ENCODE measurements at regions not wholly inside any gene's neighbourhood (a gene's known extent, or its start where the extent isn't known, plus 50 kb on each side); places are given as distances from the start of the nearest gene placed in this dataset.
A peak's percentile ranks its signal among the peaks of the same experiment; 100 is the strongest.
"Not testable (repeated sequence)": the region's sequence is repeated elsewhere in the genome, so short reads cannot be mapped to it uniquely, and the experiment has no call there.

GRCh38 chr5:108561416-108562204 lies 179.7 kb upstream of the FBXL17 start:
- H3K4me1 ChIP-seq (ENCODE audit: control insufficient read depth in 2 of 3, insufficient read depth in 2 of 3, low read depth in 1 of 3, low read length in 3 of 3): no peaks in the 10 kb centered on the region
- no peaks in the 10 kb centered on the region for H3K27me3 ChIP-seq (ENCODE audit: control insufficient read depth, insufficient read depth, low read length)
- no peak for FAIRE-seq
- intact Hi-C loops (cut with DNase I): no loop called here
- no peak for DNase-seq
- TF ChIP-seq CTCF (IDR thresholded peaks at IDR 0.05; ENCODE audit: borderline replicate concordance, extremely low read depth, insufficient read depth): no peak
- H3K4me3 ChIP-seq (ENCODE audit: low read length in 3 of 3): no peak overlapping the region
- H3K9ac ChIP-seq (ENCODE audit: low read length in 3 of 3): no peak overlapping the region
- H3K9me3 ChIP-seq (ENCODE audit: control insufficient read depth in 2 of 3, insufficient read depth in 1 of 3, low read length in 3 of 3): no peaks in the 10 kb centered on the region
- H3K36me3 ChIP-seq (ENCODE audit: control insufficient read depth in 2 of 3, insufficient read depth in 3 of 3, low read length in 3 of 3): no peaks in the 10 kb centered on the region
- H3K27ac ChIP-seq (ENCODE audit: low read depth in 2 of 2, low read length in 2 of 2): no peak overlapping the region

- Histone ChIP-seq H3K4me1 (ENCODE audit: control insufficient read depth in 2 of 3, insufficient read depth in 2 of 3, low read depth in 1 of 3, low read length in 3 of 3) (no peaks in the 10 kb centered on the region), H3K4me3 (ENCODE audit: low read length in 3 of 3) (no peak overlapping the region), H3K9ac (ENCODE audit: low read length in 3 of 3) (no peak overlapping the region), H3K27me3 (ENCODE audit: control insufficient read depth, insufficient read depth, low read length) (no peaks in the 10 kb centered on the region), H3K9me3 (ENCODE audit: control insufficient read depth in 2 of 3, insufficient read depth in 1 of 3, low read length in 3 of 3) (no peaks in the 10 kb centered on the region), H3K36me3 (ENCODE audit: control insufficient read depth in 2 of 3, insufficient read depth in 3 of 3, low read length in 3 of 3) (no peaks in the 10 kb centered on the region), H3K27ac (ENCODE audit: low read depth in 2 of 2, low read length in 2 of 2) (no peak overlapping the region)
- intact Hi-C loops (cut with DNase I): no loop called here
- DNase-seq (no peak), FAIRE-seq (no peak)
- TF ChIP-seq CTCF (IDR thresholded peaks at IDR 0.05; ENCODE audit: borderline replicate concordance, extremely low read depth, insufficient read depth): no peak
These were observed 178.7 kb upstream of the FBXL17 start for GRCh38 chr5:108560581-108560980.

GRCh38 chr5:108560166-108560565 lies 178.3 kb upstream of the FBXL17 start:
- Histone ChIP-seq H3K27me3 (ENCODE audit: control insufficient read depth, insufficient read depth, low read length) (no peaks in the 10 kb centered on the region), H3K36me3 (ENCODE audit: control insufficient read depth in 2 of 3, insufficient read depth in 3 of 3, low read length in 3 of 3) (no peaks in the 10 kb centered on the region), H3K4me3 (ENCODE audit: low read length in 3 of 3) (no peak overlapping the region), H3K4me1 (ENCODE audit: control insufficient read depth in 2 of 3, insufficient read depth in 2 of 3, low read depth in 1 of 3, low read length in 3 of 3) (no peaks in the 10 kb centered on the region), H3K9me3 (ENCODE audit: control insufficient read depth in 2 of 3, insufficient read depth in 1 of 3, low read length in 3 of 3) (no peaks in the 10 kb centered on the region), H3K27ac (ENCODE audit: low read depth in 2 of 2, low read length in 2 of 2) (no peak overlapping the region), H3K9ac (ENCODE audit: low read length in 3 of 3) (no peak overlapping the region)
- no peak for DNase-seq
- TF ChIP-seq CTCF (IDR thresholded peaks at IDR 0.05; ENCODE audit: borderline replicate concordance, extremely low read depth, insufficient read depth): no peak
- intact Hi-C loops (cut with DNase I): no loop called here
- FAIRE-seq: no peak

GRCh38 chr5:108558840-108559239 lies 176.9 kb upstream of the FBXL17 start:
- H3K4me3 ChIP-seq (ENCODE audit: low read length in 3 of 3); H3K9ac ChIP-seq (ENCODE audit: low read length in 3 of 3); FAIRE-seq; intact Hi-C loops (cut with DNase I); H3K27me3 ChIP-seq (ENCODE audit: control insufficient read depth, insufficient read depth, low read length); H3K36me3 ChIP-seq (ENCODE audit: control insufficient read depth in 2 of 3, insufficient read depth in 3 of 3, low read length in 3 of 3); H3K9me3 ChIP-seq (ENCODE audit: control insufficient read depth in 2 of 3, insufficient read depth in 1 of 3, low read length in 3 of 3); H3K4me1 ChIP-seq (ENCODE audit: control insufficient read depth in 2 of 3, insufficient read depth in 2 of 3, low read depth in 1 of 3, low read length in 3 of 3); H3K27ac ChIP-seq (ENCODE audit: low read depth in 2 of 2, low read length in 2 of 2): not testable (repeated sequence)
- peak in 1 of 5 donors; percentile 53 for DNase-seq

- intact Hi-C loops (cut with DNase I); H3K4me3 ChIP-seq (ENCODE audit: low read length in 3 of 3); H3K9ac ChIP-seq (ENCODE audit: low read length in 3 of 3); DNase-seq; H3K4me1 ChIP-seq (ENCODE audit: control insufficient read depth in 2 of 3, insufficient read depth in 2 of 3, low read depth in 1 of 3, low read length in 3 of 3); H3K9me3 ChIP-seq (ENCODE audit: control insufficient read depth in 2 of 3, insufficient read depth in 1 of 3, low read length in 3 of 3); FAIRE-seq; H3K27me3 ChIP-seq (ENCODE audit: control insufficient read depth, insufficient read depth, low read length); H3K27ac ChIP-seq (ENCODE audit: low read depth in 2 of 2, low read length in 2 of 2); H3K36me3 ChIP-seq (ENCODE audit: control insufficient read depth in 2 of 3, insufficient read depth in 3 of 3, low read length in 3 of 3): not testable (repeated sequence)
These were observed 176.2 kb upstream of the FBXL17 start for GRCh38 chr5:108558142-108558541.

Data from kidney (tissue), 13 donors.